ENCODE measurements at regions not wholly inside any gene's neighbourhood (a gene's known extent, or its start where the extent isn't known, plus 50 kb on each side); places are given as distances from the start of the nearest gene placed in this dataset.

DNA sequence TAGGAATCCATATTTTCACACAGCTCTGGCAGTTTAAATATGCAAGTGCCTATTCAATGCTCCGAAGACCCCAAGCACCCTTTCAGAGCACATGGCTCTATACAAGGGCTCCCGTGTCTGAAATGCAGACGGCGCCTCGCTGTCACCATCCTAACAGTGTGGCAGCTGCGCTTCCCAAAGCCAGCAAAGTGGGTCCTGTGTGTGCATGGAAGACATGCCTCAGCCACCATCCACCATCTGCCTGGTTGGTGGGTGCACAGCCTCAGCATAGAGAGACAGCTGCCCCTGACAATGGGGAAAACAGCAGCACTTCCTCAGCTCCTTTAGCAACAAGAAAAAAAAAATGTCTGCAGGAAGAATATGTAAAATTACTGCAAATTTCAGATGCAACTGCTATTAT lies 218.1 kb downstream of the SP3 start:
- TF ChIP-seq, protein P1, sequence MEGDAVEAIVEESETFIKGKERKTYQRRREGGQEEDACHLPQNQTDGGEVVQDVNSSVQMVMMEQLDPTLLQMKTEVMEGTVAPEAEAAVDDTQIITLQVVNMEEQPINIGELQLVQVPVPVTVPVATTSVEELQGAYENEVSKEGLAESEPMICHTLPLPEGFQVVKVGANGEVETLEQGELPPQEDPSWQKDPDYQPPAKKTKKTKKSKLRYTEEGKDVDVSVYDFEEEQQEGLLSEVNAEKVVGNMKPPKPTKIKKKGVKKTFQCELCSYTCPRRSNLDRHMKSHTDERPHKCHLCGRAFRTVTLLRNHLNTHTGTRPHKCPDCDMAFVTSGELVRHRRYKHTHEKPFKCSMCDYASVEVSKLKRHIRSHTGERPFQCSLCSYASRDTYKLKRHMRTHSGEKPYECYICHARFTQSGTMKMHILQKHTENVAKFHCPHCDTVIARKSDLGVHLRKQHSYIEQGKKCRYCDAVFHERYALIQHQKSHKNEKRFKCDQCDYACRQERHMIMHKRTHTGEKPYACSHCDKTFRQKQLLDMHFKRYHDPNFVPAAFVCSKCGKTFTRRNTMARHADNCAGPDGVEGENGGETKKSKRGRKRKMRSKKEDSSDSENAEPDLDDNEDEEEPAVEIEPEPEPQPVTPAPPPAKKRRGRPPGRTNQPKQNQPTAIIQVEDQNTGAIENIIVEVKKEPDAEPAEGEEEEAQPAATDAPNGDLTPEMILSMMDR (IDR thresholded peaks at IDR 0.05): no peak
- TF ChIP-seq POLR2A (IDR thresholded peaks at IDR 0.05) (no peak), EP300 (IDR thresholded peaks at IDR 0.05) (no peak)

All from ovary (tissue), 3 donors.